HT1080 (cell line): ENCODE measurements at regions not wholly inside any gene's neighbourhood (a gene's known extent, or its start where the extent isn't known, plus 50 kb on each side); places are given as distances from the start of the nearest gene placed in this dataset.

Source experiments
- DNase-seq: peaks from one replicate; pipeline ENCODE4 v3.0.0-alpha.2; 2015; ENCODE audit warnings: low read depth

DNA sequence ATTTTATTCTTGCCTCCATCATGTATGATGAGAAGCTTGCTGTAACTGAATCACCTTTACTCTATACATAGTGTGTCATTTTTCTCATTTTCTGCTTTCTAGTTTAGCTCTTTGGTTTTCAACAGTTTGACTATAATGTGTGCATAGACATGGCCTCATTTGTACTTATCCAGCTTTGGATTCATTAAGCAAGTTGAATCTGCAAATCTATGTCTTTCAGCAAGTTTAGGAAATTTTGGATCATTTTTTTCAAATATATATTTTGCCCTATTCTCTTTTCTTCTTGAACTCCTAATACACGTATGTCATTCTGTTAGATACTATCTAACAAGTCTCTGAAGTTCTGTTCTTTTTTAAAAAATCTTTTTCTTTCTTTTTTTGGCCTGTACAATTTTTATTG, 57.8 kb downstream of the PRLHR start:
- DNase-seq: no peak

- DNase-seq: no peak
These were observed 61.3 kb downstream of the PRLHR start for GRCh38 chr10:118534136-118534535.

GRCh38 chr10:118531105-118531852, 64.2 kb downstream of the PRLHR start:
- peak; percentile 38 for DNase-seq

- no peak for DNase-seq
These were observed 67.0 kb downstream of the PRLHR start for GRCh38 chr10:118528426-118528825.

DNA sequence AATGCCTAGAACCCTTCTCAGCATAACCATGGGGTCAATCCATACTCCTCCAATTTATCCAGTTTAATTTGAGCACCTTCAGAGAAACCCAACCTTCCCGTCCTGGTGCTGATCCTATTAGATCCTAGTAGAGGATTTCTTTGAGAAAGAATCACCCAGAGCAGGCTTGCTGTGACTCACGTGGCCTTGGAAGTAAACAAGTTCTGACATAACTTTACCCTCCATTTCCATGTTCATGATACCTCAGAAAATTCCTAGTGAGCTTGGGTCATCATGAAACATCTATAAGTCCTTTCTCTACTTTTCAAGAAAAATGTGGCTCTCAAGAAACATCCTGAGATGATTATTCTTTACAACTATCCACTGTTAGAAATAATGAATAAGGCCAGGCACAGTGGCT, 71.7 kb downstream of the PRLHR start:
- peak; percentile 23 for DNase-seq

DNA sequence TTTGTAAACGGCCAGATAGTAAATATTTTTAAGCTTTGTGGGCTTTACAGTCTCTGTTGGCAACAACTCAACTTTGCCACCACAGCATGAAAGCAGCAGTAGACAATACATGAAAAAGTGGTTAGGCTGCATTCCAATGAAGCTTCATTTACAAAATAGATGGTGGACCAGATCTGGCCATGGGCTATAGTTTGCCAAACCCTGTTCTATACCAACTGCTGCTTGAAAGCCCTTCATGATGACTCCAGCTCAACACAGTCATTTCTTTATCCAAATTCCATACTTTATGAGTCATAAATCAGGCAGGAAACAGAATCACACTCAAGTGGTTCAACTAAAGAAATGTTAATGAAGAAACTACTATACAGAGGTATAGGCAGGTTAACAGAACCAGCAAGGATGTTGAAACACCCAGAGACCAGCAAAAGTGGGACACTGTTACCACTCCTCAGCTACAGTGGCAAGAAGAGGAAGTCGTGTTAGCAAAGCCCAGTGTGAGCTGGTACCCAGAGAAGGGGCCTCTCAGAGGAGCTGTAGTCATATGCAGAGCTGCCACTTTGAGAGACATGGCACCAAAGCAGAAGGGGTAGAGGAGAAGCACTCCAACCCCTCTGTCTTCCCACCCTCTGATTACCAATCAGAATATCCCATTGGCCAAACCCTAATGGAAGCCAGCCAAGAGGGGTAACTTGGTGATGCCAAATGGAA, 72.5 kb downstream of the PRLHR start:
- peak; percentile 94 for DNase-seq

DNA sequence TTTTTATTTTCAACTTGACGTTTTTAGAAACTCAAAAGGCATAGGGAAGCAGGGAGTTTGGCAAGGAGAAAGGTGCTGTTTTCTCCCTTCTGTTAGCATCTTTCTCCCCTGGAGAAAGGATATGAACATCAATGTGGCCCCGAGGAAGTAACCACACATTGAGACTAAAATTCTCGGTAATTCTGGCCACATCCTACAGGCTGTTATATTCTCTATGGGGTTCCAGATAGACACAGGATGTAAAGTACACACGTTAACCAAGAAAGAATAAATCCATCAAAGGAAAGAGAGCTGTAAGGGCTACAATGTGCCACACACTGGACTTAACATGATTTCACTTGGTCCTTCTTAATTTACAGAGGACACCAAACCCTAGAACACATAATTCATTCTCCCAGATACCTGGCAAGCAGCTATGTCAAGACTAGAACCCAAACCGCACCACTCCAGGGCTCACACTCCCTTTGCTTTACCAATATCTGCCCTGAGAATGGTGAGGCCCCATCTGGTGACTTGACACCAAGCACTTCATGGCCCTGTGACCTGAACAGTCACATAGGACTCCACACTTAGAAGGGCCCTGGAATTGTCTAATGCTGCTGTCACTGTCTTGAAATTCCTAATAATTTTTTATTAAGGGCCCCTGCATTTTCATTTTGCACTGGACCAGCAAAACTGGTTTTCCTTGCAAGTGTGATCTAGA, 73.9 kb downstream of the PRLHR start:
- DNase-seq: no peak

GRCh38 chr10:118520116-118520742, 75.2 kb downstream of the PRLHR start:
- DNase-seq: no peak

DNA sequence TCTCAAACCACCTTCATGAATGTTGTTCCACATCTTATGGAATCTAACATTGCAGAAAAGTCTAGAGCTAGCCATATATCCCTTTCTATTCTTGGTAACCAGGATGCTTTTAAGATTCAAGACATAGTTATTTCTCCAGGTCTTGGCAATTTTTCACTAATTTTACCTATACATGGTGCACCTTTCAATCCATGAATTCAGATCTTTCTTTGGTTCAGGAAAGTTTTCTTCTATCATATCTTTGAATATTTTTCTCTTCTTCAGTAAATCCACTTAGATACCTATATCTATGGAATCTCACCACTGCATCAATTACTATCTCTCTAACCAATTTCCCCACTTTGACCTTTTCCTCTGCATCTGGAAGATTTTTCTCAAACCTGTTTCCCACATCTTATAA, 77.4 kb downstream of the PRLHR start:
- DNase-seq: no peak

DNA sequence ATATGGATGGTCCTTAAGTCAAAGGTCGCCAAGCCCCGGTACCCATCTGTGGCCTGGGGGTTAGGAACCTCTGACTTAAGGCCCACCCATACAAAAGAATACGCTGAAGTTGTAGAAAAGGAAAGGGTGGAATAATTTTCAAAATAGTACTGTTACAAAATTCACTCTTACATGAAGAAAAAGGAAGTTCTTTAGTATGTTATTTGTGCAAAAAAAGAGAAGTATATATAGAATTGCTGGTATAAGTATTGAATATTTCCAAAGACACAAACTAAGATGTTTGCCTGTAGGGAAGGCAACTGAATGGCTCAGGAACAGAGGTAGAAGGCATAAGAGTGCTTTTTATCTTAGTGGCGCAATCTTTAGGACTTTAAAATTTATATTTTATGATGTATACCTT, 78.7 kb downstream of the PRLHR start:
- DNase-seq: no peak

DNA sequence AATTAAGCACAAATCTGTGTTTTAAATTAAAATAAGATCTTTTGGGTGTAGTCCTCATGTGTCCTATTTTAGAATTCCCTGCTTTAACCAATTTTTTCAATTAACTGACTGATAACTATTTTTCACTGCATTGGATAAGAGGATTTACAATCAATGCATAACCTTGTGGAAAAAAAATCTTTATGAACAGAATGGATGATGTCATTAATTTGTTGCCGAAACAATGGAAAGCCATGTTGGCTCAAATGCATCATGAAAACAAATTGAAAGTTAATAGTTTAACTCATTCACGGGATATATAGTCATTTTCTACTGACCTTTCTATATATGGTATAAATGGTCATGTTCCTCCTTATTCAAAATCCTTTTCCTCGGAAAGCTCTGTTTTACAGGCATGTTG, 82.3 kb downstream of the PRLHR start:
- DNase-seq: no peak

- no peak for DNase-seq
These were observed 83.7 kb downstream of the PRLHR start for GRCh38 chr10:118511711-118512110.

DNA sequence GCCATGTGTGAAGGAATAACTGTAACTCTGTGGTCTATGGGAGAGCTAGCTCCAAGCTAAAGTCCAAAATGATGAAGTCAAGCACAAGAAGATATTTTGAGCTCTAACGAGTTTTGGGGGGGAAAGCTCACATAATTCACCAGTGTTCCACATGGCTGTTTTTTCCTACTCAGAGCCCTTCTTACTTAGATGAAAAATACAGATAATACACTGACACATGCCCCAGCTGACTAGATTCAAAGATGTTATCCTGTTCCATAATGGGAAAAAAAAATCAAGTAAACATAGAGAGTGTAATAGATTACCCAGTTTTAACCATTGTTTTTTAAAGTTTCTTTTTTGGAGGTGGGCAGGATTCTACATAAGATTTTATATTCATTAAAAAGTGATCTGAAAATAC, 86.6 kb downstream of the PRLHR start:
- no peak for DNase-seq

DNA sequence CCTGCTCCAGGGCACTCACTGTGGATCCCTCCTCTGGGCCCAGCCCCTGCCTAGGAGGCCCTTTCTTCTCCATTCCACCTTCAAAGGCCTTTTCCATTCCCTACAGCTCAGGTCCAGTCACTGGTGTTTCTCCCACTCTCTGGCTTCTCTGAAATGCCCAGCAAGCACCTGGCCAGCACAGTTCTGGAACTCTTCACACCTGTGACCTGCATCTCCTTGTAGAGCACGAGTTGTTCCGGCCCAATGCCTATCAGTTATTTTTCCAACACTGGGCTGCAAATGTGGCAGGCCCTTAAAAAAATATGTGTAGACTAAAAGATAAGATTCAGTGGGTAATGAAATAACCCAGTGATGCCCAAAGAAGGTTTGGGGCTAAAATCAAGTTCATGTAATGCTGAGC, 87.1 kb downstream of the PRLHR start:
- no peak for DNase-seq

DNA sequence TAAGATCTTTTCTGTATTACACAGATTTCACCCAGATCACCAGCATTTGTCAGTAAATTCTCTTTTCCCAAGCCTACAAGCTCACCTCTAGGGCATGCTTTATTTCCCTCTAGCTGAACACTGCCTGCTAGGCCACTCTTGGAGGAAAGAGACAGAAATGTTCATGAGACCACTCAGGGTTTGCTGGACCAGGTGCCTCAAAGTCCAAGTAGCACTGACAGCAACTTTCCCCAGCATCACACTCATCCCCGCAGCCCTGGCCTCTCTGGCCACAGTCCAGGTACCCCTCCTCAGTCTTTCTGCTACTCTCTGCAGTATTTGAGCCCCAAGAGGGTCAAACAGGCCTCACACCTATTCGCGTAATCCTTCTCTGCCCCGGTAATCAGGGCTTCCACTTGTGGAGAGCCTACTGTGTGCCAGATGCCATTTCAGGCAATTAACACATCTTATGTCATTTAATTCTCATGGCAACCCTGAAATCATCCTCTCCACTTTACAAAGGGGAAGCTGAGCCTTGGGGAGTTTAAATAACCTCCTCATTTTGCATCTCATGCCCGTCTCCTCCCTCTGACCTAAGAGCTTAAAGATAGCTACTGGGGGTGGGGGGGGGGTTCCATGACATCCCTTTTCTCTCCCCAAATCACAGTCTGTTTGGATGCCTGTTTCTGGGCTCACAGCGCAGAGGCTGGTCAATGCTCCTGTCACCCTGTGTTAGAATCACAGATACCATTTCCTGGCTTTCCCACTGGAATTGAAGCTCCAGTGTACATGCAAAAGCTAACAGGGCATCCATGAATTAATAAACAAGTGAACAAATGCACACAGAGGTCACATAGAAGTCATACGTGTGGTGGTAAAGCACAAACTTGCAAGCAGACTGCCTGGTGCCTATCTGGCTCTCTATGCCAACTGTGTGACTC, 88.5 kb downstream of the PRLHR start:
- no peak for DNase-seq

DNA sequence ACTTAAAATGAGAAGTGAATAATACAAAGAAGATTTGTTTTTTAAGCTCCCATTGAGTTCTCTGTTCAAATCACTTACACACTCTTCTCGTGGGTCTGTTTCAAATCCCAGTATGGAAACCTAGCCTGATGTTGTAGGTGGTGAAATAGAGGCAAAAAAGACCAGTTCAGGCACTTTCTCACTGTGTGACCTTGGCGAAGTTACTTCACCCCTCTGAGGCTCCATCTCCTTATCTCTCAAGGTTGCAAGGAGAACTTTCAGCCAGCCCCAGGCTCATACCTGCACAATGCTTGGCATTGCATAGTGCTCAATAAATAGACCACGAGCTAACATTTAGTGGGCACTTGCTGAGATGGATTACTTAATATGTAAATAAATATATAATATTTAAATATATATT, 90.1 kb downstream of the PRLHR start:
- no peak for DNase-seq

- DNase-seq: peak; percentile 87
These were observed 90.8 kb downstream of the PRLHR start for GRCh38 chr10:118504467-118505205.

DNA sequence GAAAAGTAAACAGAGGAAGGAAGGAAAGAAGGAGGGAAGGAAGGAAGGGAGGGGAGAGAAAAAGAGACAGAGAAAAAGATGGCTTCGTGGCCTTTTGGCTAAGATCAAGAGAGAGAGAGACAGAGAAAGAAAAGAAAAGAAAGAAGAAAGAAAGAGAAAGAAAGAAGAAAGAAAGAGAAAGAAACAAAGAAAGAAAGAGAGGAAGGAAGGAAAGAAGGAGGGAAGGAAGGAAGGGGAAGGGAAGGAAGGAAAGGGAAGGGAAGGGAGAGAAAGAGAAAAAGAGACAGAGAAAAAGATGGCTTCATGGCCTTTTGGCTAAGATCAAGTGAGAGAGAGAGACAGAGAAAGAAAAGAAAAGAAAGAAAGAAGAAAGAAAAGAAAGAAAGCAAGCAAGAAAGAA, 91.4 kb downstream of the PRLHR start:
- no peak for DNase-seq

DNA sequence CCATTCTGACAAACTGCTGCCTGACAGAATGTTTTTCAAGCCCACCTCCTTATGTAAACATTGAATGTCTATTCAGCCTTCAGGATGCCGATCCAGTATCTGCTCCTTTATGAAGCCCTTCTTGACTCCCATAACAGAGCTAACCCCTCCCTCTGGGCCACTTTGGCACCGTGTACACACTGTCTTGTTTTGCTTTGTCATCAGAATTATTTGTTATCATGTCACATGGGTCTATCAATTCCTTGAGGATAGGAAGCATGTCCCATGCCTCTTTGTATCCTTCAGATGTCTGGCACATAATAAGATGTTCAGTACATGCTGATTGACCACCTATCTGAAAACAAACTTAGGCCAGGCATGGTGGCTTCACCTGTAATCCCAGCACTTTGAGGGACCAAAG, 92.3 kb downstream of the PRLHR start:
- DNase-seq: no peak
